ENCODE measurements at regions not wholly inside any gene's neighbourhood (a gene's known extent, or its start where the extent isn't known, plus 50 kb on each side); places are given as distances from the start of the nearest gene placed in this dataset.

GRCh38 chr10:33570495-33570894, 236.0 kb upstream of the NRP1 start:
- TF ChIP-seq CTCF (IDR thresholded peaks at IDR 0.05) (no peak), POLR2A (IDR thresholded peaks at IDR 0.05) (no peak), EP300 (IDR thresholded peaks at IDR 0.05; ENCODE audit: low read depth) (no peak)
